HEK293 (cell line): ENCODE measurements at regions not wholly inside any gene's neighbourhood (a gene's known extent, or its start where the extent isn't known, plus 50 kb on each side); places are given as distances from the start of the nearest gene placed in this dataset.

Experiments
- CTCF ChIP-seq: fragments of 450-650 bp; formaldehyde crosslinking; IDR thresholded peaks from 2 replicates; pipeline ENCODE4 v1.5.1; 2016; ENCODE audit warnings: missing biosample characterization, missing genetic modification characterization
- PRDM10 ChIP-seq: fragments of 450-650 bp; formaldehyde crosslinking; IDR thresholded peaks from 2 replicates; pipeline ENCODE4 v1.5.1; 2016; ENCODE audit warnings: missing biosample characterization, missing genetic modification characterization
- REST ChIP-seq: fragments of 450-650 bp; formaldehyde crosslinking; IDR thresholded peaks from 2 replicates; pipeline ENCODE4 v1.5.1; 2016; ENCODE audit warnings: missing biosample characterization, missing genetic modification characterization
- ZBTB48 ChIP-seq: fragments of 450-650 bp; formaldehyde crosslinking; IDR thresholded peaks from 2 replicates; pipeline ENCODE4 v1.5.1; 2016; ENCODE audit warnings: missing biosample characterization, missing genetic modification characterization
- ZFP41 ChIP-seq: fragments of 450-650 bp; formaldehyde crosslinking; IDR thresholded peaks from 2 replicates; pipeline ENCODE4 v1.5.1; 2016; ENCODE audit warnings: missing biosample characterization, missing genetic modification characterization, borderline replicate concordance
- ZNF449 ChIP-seq: fragments of 450-650 bp; formaldehyde crosslinking; IDR thresholded peaks from 2 replicates; pipeline ENCODE4 v1.5.1; 2017; ENCODE audit warnings: missing biosample characterization, mild to moderate bottlenecking, missing genetic modification characterization, moderate library complexity
- ZNF544 ChIP-seq: fragments of 450-650 bp; formaldehyde crosslinking; IDR thresholded peaks from 2 replicates; pipeline ENCODE4 v1.5.0; 2017; ENCODE audit warnings: missing biosample characterization, missing genetic modification characterization
- ZNF623 ChIP-seq: fragments of 450-650 bp; formaldehyde crosslinking; IDR thresholded peaks from 2 replicates; pipeline ENCODE4 v1.5.1; 2016; ENCODE audit warnings: missing biosample characterization, missing genetic modification characterization
- ZNF629 ChIP-seq: fragments of 450-650 bp; formaldehyde crosslinking; IDR thresholded peaks from 2 replicates; pipeline ENCODE4 v1.5.1; 2017; ENCODE audit warnings: missing biosample characterization, missing genetic modification characterization
- ZNF707 ChIP-seq: fragments of 450-650 bp; formaldehyde crosslinking; IDR thresholded peaks from 2 replicates; pipeline ENCODE4 v1.5.1; 2016; ENCODE audit warnings: missing biosample characterization, missing genetic modification characterization
- TF ChIP-seq, protein P1 (sequence below): fragments of 450-650 bp; formaldehyde crosslinking; IDR thresholded peaks from 2 replicates; pipeline ENCODE4 v1.5.1; 2016; ENCODE audit warnings: missing biosample characterization, missing genetic modification characterization

- TF ChIP-seq REST (tag by site-specific recombination) = no peak
- no peak for TF ChIP-seq CTCF
- no peak for TF ChIP-seq ZNF707
- no peak for TF ChIP-seq ZNF544 (tag by site-specific recombination)
- TF ChIP-seq ZFP41 (tag by site-specific recombination) = no peak
- no peak for TF ChIP-seq ZBTB48 (tag by site-specific recombination)
- no peak for TF ChIP-seq ZNF629 (tag by site-specific recombination)
- TF ChIP-seq PRDM10 (tag by site-specific recombination) = no peak
- TF ChIP-seq, protein P1, sequence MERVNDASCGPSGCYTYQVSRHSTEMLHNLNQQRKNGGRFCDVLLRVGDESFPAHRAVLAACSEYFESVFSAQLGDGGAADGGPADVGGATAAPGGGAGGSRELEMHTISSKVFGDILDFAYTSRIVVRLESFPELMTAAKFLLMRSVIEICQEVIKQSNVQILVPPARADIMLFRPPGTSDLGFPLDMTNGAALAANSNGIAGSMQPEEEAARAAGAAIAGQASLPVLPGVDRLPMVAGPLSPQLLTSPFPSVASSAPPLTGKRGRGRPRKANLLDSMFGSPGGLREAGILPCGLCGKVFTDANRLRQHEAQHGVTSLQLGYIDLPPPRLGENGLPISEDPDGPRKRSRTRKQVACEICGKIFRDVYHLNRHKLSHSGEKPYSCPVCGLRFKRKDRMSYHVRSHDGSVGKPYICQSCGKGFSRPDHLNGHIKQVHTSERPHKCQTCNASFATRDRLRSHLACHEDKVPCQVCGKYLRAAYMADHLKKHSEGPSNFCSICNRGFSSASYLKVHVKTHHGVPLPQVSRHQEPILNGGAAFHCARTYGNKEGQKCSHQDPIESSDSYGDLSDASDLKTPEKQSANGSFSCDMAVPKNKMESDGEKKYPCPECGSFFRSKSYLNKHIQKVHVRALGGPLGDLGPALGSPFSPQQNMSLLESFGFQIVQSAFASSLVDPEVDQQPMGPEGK (tag by site-specific recombination) = no peak
- TF ChIP-seq ZNF623 = no peak
- TF ChIP-seq ZNF449 (tag by site-specific recombination) = no peak
Observed at GRCh38 chr1:221343136-221343535, 398.8 kb downstream of the DUSP10 start.
